ENCODE measurements at regions not wholly inside any gene's neighbourhood (a gene's known extent, or its start where the extent isn't known, plus 50 kb on each side); places are given as distances from the start of the nearest gene placed in this dataset.

DNA sequence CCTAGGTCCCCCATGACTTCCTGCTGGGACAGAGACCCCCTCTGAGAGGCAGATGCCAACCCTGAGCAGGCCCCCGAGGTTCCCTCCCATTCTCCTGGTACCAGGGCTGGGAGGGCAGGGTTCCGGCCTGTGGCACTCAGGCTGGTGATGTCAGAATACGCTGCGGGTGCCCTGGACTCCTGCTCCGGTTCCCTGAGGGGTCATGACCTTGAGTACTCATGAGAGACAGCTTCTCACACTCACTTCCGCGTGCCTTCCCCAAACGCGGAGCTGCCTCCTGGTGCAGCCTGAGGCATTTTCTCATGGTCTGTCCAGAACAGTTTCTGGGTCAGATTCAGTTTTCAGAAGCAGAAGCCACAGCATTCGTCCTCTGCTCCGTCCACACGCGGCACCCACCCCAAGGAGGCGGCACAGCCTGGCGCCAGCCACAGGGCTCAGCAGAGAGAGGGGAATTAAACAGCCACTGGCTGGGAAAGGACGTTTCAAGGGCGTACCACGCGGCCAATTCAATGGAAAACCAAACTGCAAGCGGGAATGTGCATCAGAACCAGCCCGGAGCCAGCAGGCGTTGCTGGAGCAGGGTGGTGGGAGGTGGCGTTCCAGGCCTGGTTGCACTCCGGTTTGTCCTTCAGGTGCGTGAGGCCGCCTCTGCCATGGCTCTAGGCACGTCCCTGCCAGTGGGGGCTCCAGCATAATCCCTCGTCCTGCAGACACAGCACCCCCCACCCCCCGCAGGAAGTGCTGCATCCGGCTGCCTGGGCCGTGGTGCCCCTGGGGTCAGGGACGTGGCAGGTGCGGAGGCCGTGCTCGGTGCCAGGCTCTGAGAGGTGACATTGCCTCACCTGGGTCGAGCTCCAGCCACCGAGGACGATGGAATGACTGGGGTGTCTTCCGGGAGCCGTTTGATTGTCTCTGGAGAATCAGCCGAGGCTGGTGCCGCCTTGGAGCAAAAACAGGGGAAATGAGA is 58.3 kb upstream of the BHLHE23 start (continued):
- TF ChIP-seq, protein P1, sequence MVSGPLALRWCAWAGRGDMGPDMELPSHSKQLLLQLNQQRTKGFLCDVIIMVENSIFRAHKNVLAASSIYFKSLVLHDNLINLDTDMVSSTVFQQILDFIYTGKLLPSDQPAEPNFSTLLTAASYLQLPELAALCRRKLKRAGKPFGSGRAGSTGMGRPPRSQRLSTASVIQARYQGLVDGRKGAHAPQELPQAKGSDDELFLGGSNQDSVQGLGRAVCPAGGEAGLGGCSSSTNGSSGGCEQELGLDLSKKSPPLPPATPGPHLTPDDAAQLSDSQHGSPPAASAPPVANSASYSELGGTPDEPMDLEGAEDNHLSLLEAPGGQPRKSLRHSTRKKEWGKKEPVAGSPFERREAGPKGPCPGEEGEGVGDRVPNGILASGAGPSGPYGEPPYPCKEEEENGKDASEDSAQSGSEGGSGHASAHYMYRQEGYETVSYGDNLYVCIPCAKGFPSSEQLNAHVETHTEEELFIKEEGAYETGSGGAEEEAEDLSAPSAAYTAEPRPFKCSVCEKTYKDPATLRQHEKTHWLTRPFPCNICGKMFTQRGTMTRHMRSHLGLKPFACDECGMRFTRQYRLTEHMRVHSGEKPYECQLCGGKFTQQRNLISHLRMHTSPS (CRISPR knock-in tag; IDR thresholded peaks at IDR 0.05; ENCODE audit: low read depth) = peak; percentile 88
- TF ChIP-seq ZBTB49 (CRISPR knock-in tag; IDR thresholded peaks at IDR 0.05; ENCODE audit: borderline replicate concordance) (no peak), ZNF775 (CRISPR knock-in tag; IDR thresholded peaks at IDR 0.05; ENCODE audit: borderline replicate concordance) (no peak), ZNF891 (CRISPR knock-in tag; IDR thresholded peaks at IDR 0.05) (no peak), CHD2 (IDR thresholded peaks at IDR 0.05; ENCODE audit: low read depth, low read length) (no peak), NFE2L1 (CRISPR knock-in tag; IDR thresholded peaks at IDR 0.05; ENCODE audit: borderline replicate concordance) (peak; percentile 57; the same call in 1 of the 2 replicates), NCOA5 (CRISPR knock-in tag; IDR thresholded peaks at IDR 0.05) (no peak), KDM3A (CRISPR knock-in tag; IDR thresholded peaks at IDR 0.05; ENCODE audit: low read depth) (no peak), ZNF546 (CRISPR knock-in tag; conservative IDR thresholded peaks at IDR 0.05) (no peak), ZNF510 (CRISPR knock-in tag; IDR thresholded peaks at IDR 0.05; ENCODE audit: low read depth) (no peak), FOXO1 (CRISPR knock-in tag; IDR thresholded peaks at IDR 0.05) (no peak), FOXA3 (CRISPR knock-in tag; IDR thresholded peaks at IDR 0.05) (no peak), NR2F6 (IDR thresholded peaks at IDR 0.05) (0 out of 2 replicates have a peak, but pooled peaks have one; percentile 3), NR2F6 (CRISPR knock-in tag; IDR thresholded peaks at IDR 0.05) (peak; percentile 71; the same call in 1 of the 2 replicates), ZFP91 (CRISPR knock-in tag; IDR thresholded peaks at IDR 0.05; ENCODE audit: borderline replicate concordance) (peak; percentile 36; the same call in 1 of the 2 replicates), HIVEP1 (CRISPR knock-in tag; IDR thresholded peaks at IDR 0.05) (no peak), GZF1 (CRISPR knock-in tag; IDR thresholded peaks at IDR 0.05) (no peak), TCF7 (IDR thresholded peaks at IDR 0.05; ENCODE audit: low read depth) (no peak), CENPBD1 (CRISPR knock-in tag; IDR thresholded peaks at IDR 0.05; ENCODE audit: borderline replicate concordance, low read depth) (no peak), NCOR1 (IDR thresholded peaks at IDR 0.05; ENCODE audit: borderline replicate concordance, low read length) (no peak), MTA1 (CRISPR knock-in tag; IDR thresholded peaks at IDR 0.05; ENCODE audit: borderline replicate concordance) (peak; percentile 46; the same call in 1 of the 2 replicates), ZNF24 (IDR thresholded peaks at IDR 0.05) (no peak), XRCC5 (optimal IDR thresholded peaks at IDR 0.05; ENCODE audit: low read length) (no peak), ZFP36 (IDR thresholded peaks at IDR 0.05; ENCODE audit: borderline replicate concordance, low read depth, low read length, partially characterized antibody) (no peak)

Measured in HepG2 (cell line).